COR-L47 (cell line): ENCODE measurements at regions not wholly inside any gene's neighbourhood (a gene's known extent, or its start where the extent isn't known, plus 50 kb on each side); places are given as distances from the start of the nearest gene placed in this dataset.

Experiments
- DNase-seq: peaks from one replicate; lab custom pipeline; 2025; lab: John Stamatoyannopoulos, UW

- no peak for DNase-seq
These were observed 154.2 kb upstream of the TYRP1 start for GRCh38 chr9:12538842-12539579.

- no peak for DNase-seq
These were observed 153.6 kb upstream of the TYRP1 start for GRCh38 chr9:12539580-12539975.

- DNase-seq: no peak
These were observed 148.5 kb upstream of the TYRP1 start for GRCh38 chr9:12544700-12545099.

DNA sequence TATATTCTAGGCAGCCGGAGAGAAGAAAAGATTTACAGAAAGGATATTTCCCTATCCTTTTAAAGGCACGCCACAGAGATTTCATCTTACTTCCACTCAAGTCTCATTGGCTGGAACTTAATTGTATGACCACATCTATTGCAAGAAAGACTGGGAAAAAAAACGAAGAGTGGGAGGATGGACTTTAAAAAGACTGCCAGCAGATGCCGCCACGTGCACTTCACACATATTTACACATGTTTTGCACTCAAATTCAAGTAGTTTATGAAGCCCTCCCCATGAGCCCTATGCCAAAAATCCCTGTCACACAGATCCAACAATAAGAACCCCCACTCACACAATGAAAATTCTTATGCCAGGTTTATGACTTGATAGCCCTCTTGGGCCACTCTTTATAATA is 138.5 kb upstream of the TYRP1 start:
- peak; percentile 3 for DNase-seq

GRCh38 chr9:12566404-12567090 is 126.6 kb upstream of the TYRP1 start:
- DNase-seq: no peak

DNA sequence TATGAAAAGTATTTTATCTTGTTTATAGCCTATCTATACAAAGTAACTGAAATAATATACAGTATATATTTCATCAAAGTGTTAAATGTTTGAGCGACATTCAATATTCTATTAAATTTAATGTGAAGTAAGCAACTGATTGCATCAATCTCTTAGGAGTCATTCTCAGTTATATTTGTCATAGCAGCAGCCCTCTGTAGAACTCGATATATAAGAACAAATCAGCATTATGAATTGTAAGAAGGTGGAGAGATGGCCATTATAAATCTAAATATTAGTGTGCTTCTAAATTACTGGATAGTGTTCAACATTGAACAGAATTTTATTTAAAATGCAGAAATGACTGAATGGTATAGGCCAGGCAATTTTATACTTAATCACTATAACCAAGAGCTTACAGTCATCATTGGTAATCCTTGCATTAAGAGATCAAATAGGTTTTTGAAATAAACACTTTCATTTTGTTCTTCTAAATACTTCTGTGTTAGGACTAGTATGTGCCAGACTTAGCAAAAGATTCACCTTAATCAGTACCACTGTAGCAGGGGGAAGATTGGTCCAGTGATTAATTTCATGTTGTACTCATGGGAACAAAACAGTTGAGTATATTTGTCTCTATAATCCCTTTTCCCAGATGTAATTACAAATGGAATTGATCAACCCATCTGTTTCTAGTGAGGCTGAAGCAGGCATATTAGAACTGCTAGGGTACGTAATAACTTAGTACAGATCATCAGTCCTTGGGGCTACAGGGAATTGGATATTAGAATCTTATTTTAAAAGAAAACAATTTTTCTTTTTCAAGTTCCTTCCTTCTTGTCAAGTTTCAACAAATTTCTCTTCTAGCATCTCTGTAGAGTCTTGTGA is 108.3 kb upstream of the TYRP1 start:
- DNase-seq: no peak

GRCh38 chr9:12595400-12595799 is 97.8 kb upstream of the TYRP1 start:
- no peak for DNase-seq

DNA sequence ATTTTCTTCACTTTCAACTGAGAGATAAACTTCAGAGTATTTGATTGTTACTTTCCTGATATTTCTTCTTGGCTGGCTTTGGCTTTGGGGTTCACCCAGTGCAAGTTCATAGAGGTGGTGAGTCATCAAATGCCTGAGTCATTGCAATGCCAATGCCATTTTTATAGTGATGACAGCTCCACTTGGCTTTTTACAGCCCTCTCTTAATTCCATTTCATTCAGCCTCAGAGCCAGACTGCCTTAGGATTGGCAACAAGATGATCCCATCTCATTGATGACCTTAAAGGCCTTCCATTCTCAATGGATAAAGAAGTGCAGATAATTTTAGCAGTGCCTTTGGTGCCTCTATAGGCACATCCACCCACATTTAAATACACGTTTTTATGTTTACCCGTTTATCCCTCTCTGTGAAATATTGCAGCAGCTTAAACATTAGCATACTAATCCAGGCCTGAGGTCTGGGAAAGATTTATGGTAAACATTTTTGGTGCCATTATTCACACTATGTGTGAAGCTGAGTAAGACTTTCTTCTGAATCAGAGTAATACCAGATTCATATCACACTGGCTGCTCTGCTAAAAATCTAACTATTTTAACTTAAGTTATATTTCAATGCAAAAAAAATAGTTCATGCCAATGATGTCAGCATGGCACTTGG is 88.9 kb upstream of the TYRP1 start:
- no peak for DNase-seq

DNA sequence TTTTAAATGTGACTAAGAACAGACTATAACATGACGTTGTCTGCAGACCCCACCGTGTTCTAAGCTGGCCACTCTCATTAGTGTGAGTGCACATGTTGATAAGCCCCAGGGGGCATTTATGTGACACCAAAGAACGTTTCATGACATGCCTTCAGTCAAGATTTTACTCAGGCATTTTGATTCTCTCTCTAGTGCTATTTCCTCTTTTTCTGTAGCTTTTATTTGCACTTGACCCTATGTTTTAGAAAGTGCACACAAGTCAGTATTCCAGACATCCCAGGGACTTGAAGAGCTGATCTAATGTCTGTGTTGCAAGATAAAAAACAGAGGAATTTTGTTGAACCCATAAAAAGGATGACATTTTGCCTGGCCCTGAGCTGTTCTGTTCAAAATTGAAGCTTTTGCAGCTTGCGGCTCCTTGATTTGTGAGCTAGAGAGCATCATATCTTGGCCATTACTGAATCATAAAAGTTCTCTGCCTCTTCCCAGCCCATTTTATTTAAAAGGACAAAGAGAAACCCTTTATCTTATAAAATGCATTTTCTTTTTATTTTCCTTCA is 80.9 kb upstream of the TYRP1 start:
- DNase-seq: no peak

GRCh38 chr9:12613071-12613470 is 80.1 kb upstream of the TYRP1 start:
- no peak for DNase-seq

- no peak for DNase-seq
These were observed 78.7 kb upstream of the TYRP1 start for GRCh38 chr9:12614488-12614887.

DNA sequence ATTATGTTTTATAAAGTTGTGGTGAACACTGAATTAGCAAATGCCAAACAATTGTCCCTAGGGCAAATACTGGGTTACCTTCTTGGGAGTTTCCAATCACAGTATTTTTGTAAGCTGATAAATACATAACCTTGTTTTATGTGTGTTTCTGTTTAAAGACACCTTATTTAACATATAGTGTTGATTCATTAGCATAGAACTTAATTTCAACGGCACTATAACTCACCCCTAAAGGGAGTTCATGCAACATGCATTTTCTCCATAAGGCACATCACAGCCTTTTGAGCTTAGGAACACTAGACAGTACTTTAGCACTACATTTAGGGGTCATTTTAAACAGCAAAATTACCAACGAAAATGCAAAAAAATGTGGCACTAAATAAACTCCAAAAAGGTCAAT is 74.2 kb upstream of the TYRP1 start:
- no peak for DNase-seq

DNA sequence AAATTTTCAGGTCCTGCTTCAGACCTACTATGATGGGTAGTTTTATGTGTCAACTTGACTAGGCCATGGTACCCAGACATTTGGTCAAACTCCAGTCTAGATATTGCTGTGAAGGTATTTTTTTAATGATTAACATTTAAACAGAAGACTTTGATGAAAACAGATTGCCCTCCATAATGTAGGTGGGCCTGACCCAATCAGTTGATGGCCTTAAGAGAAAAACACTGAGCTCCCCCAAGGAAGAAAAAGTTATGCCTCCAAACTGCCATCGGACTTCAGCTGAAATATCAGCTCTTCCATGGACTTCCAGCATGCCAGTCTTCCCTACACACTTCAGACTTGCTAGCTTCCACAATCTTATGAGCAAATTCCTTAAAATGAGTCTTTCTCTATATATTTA is 67.3 kb upstream of the TYRP1 start:
- no peak for DNase-seq

GRCh38 chr9:12627096-12627495 is 66.1 kb upstream of the TYRP1 start:
- no peak for DNase-seq

- no peak for DNase-seq
These were observed 64.6 kb upstream of the TYRP1 start for GRCh38 chr9:12628546-12628945.

- no peak for DNase-seq
These were observed 64.1 kb upstream of the TYRP1 start for GRCh38 chr9:12629067-12629466.

DNA sequence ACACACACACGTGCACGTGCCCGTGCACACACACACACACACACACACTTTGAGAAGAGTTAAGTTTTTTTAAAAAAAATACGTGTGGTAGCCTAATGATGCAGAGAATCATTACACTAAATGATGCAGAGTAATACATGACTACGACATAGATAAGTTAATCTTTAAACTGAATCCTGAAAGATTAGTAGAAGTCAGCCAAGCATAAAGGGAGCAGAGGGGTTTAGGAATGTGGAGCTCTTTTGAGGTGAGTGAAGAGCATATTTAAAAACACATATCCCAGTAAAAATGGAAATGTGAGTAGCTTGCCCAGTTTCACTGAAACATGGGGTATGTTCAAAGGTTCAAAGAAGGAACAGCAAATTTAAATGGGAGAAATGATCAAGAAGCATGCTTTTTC is 61.3 kb upstream of the TYRP1 start:
- no peak for DNase-seq

DNA sequence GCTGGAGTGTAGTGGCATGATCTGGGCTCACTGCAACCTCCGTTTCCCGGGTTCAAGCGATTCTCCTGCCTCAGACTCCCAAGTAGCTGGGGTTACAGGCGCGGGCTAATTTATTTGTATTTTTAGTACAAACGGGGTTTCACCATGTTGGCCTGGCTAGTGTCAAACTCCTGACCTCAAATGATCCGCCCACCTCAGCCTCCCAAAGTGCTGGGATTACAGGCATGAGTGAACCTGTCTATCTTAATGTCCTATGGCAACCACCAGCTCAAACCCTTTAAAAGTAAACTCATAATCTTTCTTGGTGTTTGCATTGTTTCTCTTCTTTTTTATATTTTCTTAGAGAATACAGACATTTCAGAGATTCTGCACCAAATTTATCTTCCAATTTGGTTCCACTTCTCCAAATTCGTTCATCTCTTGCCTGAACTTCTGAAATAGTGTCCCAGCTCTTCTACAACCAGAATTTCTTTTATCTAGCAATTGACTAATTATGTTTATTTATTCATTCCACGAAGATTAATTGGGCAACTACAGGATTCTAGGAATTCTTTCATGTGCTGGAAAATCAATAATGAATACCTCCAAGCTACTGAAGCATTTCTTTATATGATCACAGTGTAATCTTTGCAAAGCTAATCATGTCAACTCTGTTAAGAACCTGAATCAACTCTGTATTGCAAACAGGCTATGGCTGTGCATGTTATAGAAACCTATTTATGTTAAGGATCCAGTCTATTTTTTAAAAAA is 60.0 kb upstream of the TYRP1 start:
- no peak for DNase-seq

DNA sequence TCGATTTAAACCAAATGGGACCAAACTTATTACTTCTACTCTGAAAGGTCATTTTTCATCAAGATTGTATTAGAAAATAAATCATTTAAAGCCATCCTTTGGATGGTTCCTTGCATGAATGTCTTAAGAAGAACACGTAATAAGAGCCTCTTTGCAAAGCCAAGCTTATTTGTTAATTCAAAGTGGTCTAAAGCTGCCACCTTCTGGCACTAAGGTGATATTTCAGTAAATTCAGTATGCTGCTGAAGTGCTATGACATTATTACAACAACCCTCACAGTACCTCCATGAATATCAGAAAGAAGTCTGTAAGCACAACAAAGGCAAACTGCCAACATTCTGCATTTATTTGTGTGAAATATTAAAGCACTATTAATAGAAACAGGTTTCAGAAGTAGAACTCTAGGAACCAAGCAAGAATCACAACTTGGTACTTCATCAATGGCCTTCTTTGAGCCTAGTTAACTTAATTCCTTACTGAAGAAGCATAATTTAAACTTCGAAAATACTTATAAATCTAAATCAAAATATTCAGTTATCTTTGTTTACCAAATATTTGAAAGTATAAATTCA is 53.1 kb upstream of the TYRP1 start:
- DNase-seq: peak; percentile 64

GRCh38 chr9:12640866-12641636 is 52.1 kb upstream of the TYRP1 start:
- peak; percentile 75 for DNase-seq
